IMR-90 (cell line): ENCODE measurements at regions not wholly inside any gene's neighbourhood (a gene's known extent, or its start where the extent isn't known, plus 50 kb on each side); places are given as distances from the start of the nearest gene placed in this dataset.

Experiments
- ATAC-seq: fragments of 200-7000 bp; cut with Tn5 transposase; 2 replicates; pipeline ENCODE4 v1.9.1; 2020; ENCODE audit warnings: low read depth, mild to moderate bottlenecking, moderate library complexity
- BruUV-seq: library from RNA; stranded (reverse); fragments of 400-500 nt; replicated peaks from 2 replicates; lab custom pipeline; 2021; lab: Mats Ljungman, UMichigan
- CTCF ChIA-PET: fragments of 300-600 bp; formaldehyde crosslinking; extraction: SDS; loops from one replicate; lab custom pipeline; 2021; ENCODE audit warnings: antibody characterized with exemption; lab: Yijun Ruan, JAX
- POLR2A ChIA-PET: fragments of 300-600 bp; sonication (Branson Sonifier 250); formaldehyde crosslinking; loops from one replicate; lab custom pipeline; 2022; ENCODE audit warnings: antibody characterized with exemption; ENCODE audit not compliant: unreplicated experiment; lab: Charles Lee
- DNase-seq: peaks from one replicate; pipeline ENCODE4 v3.0.0; 2013
- H2AFZ ChIP-seq: replicated peaks from 2 replicates; pipeline ENCODE3; 2013; ENCODE audit warnings: low read length, mild to moderate bottlenecking; ENCODE audit not compliant: poor library complexity
- H2AK5ac ChIP-seq: 2 replicates; pipeline ENCODE4 v1.6.1; 2013; ENCODE audit warnings: low read depth, low read length, inconsistent platforms
- H2AK9ac ChIP-seq: replicated peaks from 2 replicates; pipeline ENCODE3; 2013; ENCODE audit warnings: mild to moderate bottlenecking, low read depth, low read length, moderate library complexity; ENCODE audit not compliant: poor library complexity
- H2BK120ac ChIP-seq: 2 replicates; pipeline ENCODE4 v1.6.1; 2013; ENCODE audit warnings: low read depth, low read length, inconsistent platforms
- H2BK15ac ChIP-seq: 3 replicates; pipeline ENCODE4 v1.6.1; 2013; ENCODE audit warnings: low read depth, low read length, inconsistent platforms
- H2BK20ac ChIP-seq: 2 replicates; pipeline ENCODE4 v1.6.1; 2013; ENCODE audit warnings: low read depth, mild to moderate bottlenecking, inconsistent platforms, low read length, moderate library complexity
- H2BK5ac ChIP-seq: 2 replicates; pipeline ENCODE4 v1.6.1; 2013; ENCODE audit warnings: mild to moderate bottlenecking, low read depth, low read length, inconsistent platforms; ENCODE audit not compliant: poor library complexity, severe bottlenecking
- H3K14ac ChIP-seq: replicated peaks from 2 replicates; pipeline ENCODE4 v1.6.1; 2013; ENCODE audit warnings: low read depth, low read length, inconsistent platforms
- H3K18ac ChIP-seq: 2 replicates; pipeline ENCODE4 v1.6.1; 2013; ENCODE audit warnings: low read depth, low read length, control low read depth
- H3K23ac ChIP-seq: 2 replicates; pipeline ENCODE4 v1.6.1; 2013; ENCODE audit warnings: low read depth, low read length, inconsistent platforms
- H3K27ac ChIP-seq: 2 replicates; pipeline ENCODE4 v1.5.1; 2013; ENCODE audit warnings: mild to moderate bottlenecking, control low read depth, low read length; ENCODE audit not compliant: insufficient read depth
- H3K27me3 ChIP-seq: 2 replicates; pipeline ENCODE4 v1.6.1; 2013; ENCODE audit warnings: low read length; ENCODE audit not compliant: control insufficient read depth, insufficient read depth
- H3K36me3 ChIP-seq: 2 replicates; pipeline ENCODE4 v1.6.1; 2013; ENCODE audit warnings: low read length, mixed read lengths; ENCODE audit not compliant: control insufficient read depth, insufficient read depth
- H3K4ac ChIP-seq: 2 replicates; pipeline ENCODE4 v1.6.1; 2013; ENCODE audit warnings: low read depth, low read length, inconsistent platforms
- H3K4me1 ChIP-seq: 2 replicates; pipeline ENCODE4 v1.6.1; 2013; ENCODE audit warnings: low read length, mixed read lengths; ENCODE audit not compliant: control insufficient read depth, insufficient read depth
- H3K4me2 ChIP-seq: 2 replicates; pipeline ENCODE4 v1.6.1; 2013; ENCODE audit warnings: low read depth, mild to moderate bottlenecking, control low read depth, low read length, moderate library complexity
- H3K4me3 ChIP-seq: 2 replicates; pipeline ENCODE4 v1.5.1; 2013; ENCODE audit warnings: low read depth, mild to moderate bottlenecking, control low read depth, low read length, moderate library complexity; ENCODE audit not compliant: insufficient read depth
- H3K56ac ChIP-seq: 2 replicates; pipeline ENCODE4 v1.6.1; 2013; ENCODE audit warnings: low read length, inconsistent platforms; ENCODE audit not compliant: insufficient read depth; ENCODE audit errors: extremely low read depth
- H3K79me1 ChIP-seq, 2 experiments: 2 replicates each; pipeline ENCODE4 v1.6.1; 2013; ENCODE audit warnings: low read length in 2 of 2, inconsistent platforms in 1 of 2, low read depth in 1 of 2
- H3K9ac ChIP-seq: 2 replicates; pipeline ENCODE4 v1.6.1; 2013; ENCODE audit warnings: low read depth, low read length, control low read depth
- H3K9me1 ChIP-seq: 2 replicates; pipeline ENCODE4 v1.6.1; 2013; ENCODE audit warnings: low read length, inconsistent platforms; ENCODE audit not compliant: insufficient read depth
- H3K9me3 ChIP-seq: 2 replicates; pipeline ENCODE4 v1.6.1; 2013; ENCODE audit warnings: low read length; ENCODE audit not compliant: control insufficient read depth, insufficient read depth
- H4K20me1 ChIP-seq: 2 replicates; pipeline ENCODE4 v1.6.1; 2013; ENCODE audit warnings: low read length, inconsistent platforms; ENCODE audit not compliant: insufficient read depth
- H4K5ac ChIP-seq: 2 replicates; pipeline ENCODE4 v1.6.1; 2013; ENCODE audit warnings: mild to moderate bottlenecking, low read depth, low read length, control low read depth
- H4K8ac ChIP-seq, 2 experiments: 2 replicates each; pipeline ENCODE4 v1.6.1; 2013; ENCODE audit warnings: low read depth in 2 of 2, low read length in 2 of 2, control low read depth in 1 of 2, inconsistent platforms in 1 of 2
- H4K91ac ChIP-seq: 2 replicates; pipeline ENCODE4 v1.6.1; 2013; ENCODE audit warnings: low read depth, low read length, inconsistent platforms; ENCODE audit not compliant: insufficient read depth
- MAFK ChIP-seq: IDR thresholded peaks from 2 replicates; pipeline ENCODE4 v1.6.1; 2012; ENCODE audit warnings: low read depth, low read length, improper control_type of control experiment
- MAZ ChIP-seq: IDR thresholded peaks from 2 replicates; pipeline ENCODE4 v1.6.1; 2012; ENCODE audit warnings: low read depth, mild to moderate bottlenecking, low read length, improper control_type of control experiment, moderate library complexity, borderline replicate concordance
- NFE2L2 ChIP-seq: fragments of 150-350 bp; IDR thresholded peaks from 2 replicates; pipeline ENCODE4 v1.6.1; 2016; ENCODE audit warnings: low read depth, mild to moderate bottlenecking, low read length
- POLR2A ChIP-seq: IDR thresholded peaks from 2 replicates; pipeline ENCODE4 v1.6.1; 2012; ENCODE audit warnings: mild to moderate bottlenecking, low read depth, low read length
- RFX5 ChIP-seq: IDR thresholded peaks from 2 replicates; pipeline ENCODE4 v1.8.0; 2012; ENCODE audit warnings: low read depth, mild to moderate bottlenecking, low read length, moderate library complexity
- SMC3 ChIP-seq: fragments of 150-350 bp; IDR thresholded peaks from 2 replicates; pipeline ENCODE4 v1.6.1; 2016; ENCODE audit warnings: low read depth, mild to moderate bottlenecking, antibody characterized with exemption, low read length, moderate library complexity
- USF2 ChIP-seq: fragments of 150-350 bp; IDR thresholded peaks from 2 replicates; pipeline ENCODE4 v1.6.1; 2017; ENCODE audit warnings: mild to moderate bottlenecking, antibody characterized with exemption, low read length, low read depth
- dilution Hi-C: fragments of 300-500 bp; cut with HindIII; formaldehyde crosslinking; loops from one replicate; pipeline ENCODE4 v1.14.3; 2018; ENCODE audit warnings: low sequenced_read_pairs; ENCODE audit not compliant: unreplicated experiment
- in situ Hi-C: fragments of 300-500 bp; cut with MboI; formaldehyde crosslinking; loops from 3 replicates; pipeline ENCODE4 v1.14.3; 2019; ENCODE audit warnings: low sequenced_read_pairs, inconsistent platforms, mixed read lengths
- intact Hi-C: fragments of 100-400 bp; cut with micrococcal nuclease; formaldehyde crosslinking; loops from 2 replicates; pipeline ENCODE4 v1.10.0; 2022

- H4K20me1 ChIP-seq = no peaks in the 10 kb centered on the region
- no peak overlapping the region for H4K5ac ChIP-seq
- H2BK5ac ChIP-seq = no peak overlapping the region
- DNase-seq (no peak), ATAC-seq (no peak)
- no peak overlapping the region for H3K4me2 ChIP-seq
- no peak overlapping the region for H3K23ac ChIP-seq
- intact Hi-C loops = no loop called here
- H4K91ac ChIP-seq = no peak overlapping the region
- ChIA-PET POLR2A (no interaction called here), CTCF (no interaction called here)
- H3K9me3 ChIP-seq = no peaks in the 10 kb centered on the region
- no peak overlapping the region for H3K18ac ChIP-seq
- H3K14ac ChIP-seq = no peak overlapping the region
- no peak overlapping the region for H2AK5ac ChIP-seq
- H3K4me3 ChIP-seq = no peak overlapping the region
- H3K4ac ChIP-seq = no peak overlapping the region
- H2AFZ ChIP-seq = no peak overlapping the region
- dilution Hi-C loops = no loop called here
- no peaks in the 10 kb centered on the region for H3K36me3 ChIP-seq
- no peak overlapping the region for H2BK120ac ChIP-seq
- H3K79me1 ChIP-seq = no peaks in the 10 kb centered on the region
- H3K4me1 ChIP-seq = no peaks in the 10 kb centered on the region
- TF ChIP-seq SMC3 = no peak
- no peak for TF ChIP-seq USF2
- TF ChIP-seq NFE2L2 = no peak
- TF ChIP-seq POLR2A = no peak
- no peak for TF ChIP-seq RFX5
- no peak for TF ChIP-seq MAZ
- TF ChIP-seq MAFK = peak; percentile 52; the same call in 1 of the 2 replicates
- no peak overlapping the region for H3K27ac ChIP-seq
- no peak overlapping the region for H2BK15ac ChIP-seq
- H2BK20ac ChIP-seq = no peak overlapping the region
- no peak overlapping the region for H2AK9ac ChIP-seq
- H3K27me3 ChIP-seq = no peaks in the 10 kb centered on the region
- no peak overlapping the region for H3K56ac ChIP-seq
- no TSS peak for BruUV-seq
- no peaks in the 10 kb centered on the region for H3K9me1 ChIP-seq
- in situ Hi-C loops = no loop called here
- no peak overlapping the region for H4K8ac ChIP-seq
- no peak overlapping the region for H3K9ac ChIP-seq
These were observed 415.7 kb upstream of the BOD1L1 start for GRCh38 chr4:14043203-14043602.
